ENCODE measurements at regions not wholly inside any gene's neighbourhood (a gene's known extent, or its start where the extent isn't known, plus 50 kb on each side); places are given as distances from the start of the nearest gene placed in this dataset.

DNA sequence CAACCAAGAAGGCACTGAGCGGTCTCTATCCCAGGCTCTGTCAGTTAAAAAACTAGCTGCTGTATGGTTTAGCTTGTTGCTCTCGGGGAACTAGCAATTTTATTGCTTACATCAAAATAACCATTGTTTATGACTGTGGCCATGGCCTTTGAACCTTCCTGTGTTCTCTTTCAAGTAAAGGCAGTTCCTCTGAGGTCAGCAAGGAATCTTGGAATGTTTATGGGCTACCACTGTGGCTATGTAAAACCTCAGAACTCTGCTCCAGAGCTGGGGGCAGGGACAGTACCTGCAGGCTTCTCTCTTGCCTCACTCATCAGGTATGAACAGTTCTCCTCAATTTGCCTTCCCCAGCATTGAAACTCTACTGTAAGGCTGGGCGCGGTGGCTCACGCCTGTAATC, 416.0 kb upstream of the NETO1 start:
- H3F3A ChIP-seq (replicated peaks; ENCODE audit: low read depth): no peaks in the 10 kb centered on the region
- no peaks in the 10 kb centered on the region; the same call in 2 of the 3 replicates for H3K36me3 Mint-ChIP-seq (ENCODE audit: low read depth)
- no peaks in the 10 kb centered on the region for H4K20me1 ChIP-seq (replicated peaks; ENCODE audit: insufficient read depth)
- DNase-seq (ENCODE audit: low spot score) (no peak), ATAC-seq (peak; percentile 44; the same call in 2 of the 3 replicates)
- H3K79me2 ChIP-seq (replicated peaks; ENCODE audit: insufficient read depth): no peaks in the 10 kb centered on the region
- TF ChIP-seq STAT1 (IDR thresholded peaks at IDR 0.05; ENCODE audit: unreplicated experiment) (no peak), POLR2AphosphoS5 (IDR thresholded peaks at IDR 0.05; ENCODE audit: low read depth) (no peak), CREB1 (CRISPR knock-in tag; IDR thresholded peaks at IDR 0.05; ENCODE audit: low read depth) (no peak), ZNF114 (CRISPR knock-in tag; IDR thresholded peaks at IDR 0.05) (no peak), JUNB (IDR thresholded peaks at IDR 0.05; ENCODE audit: unreplicated experiment) (no peak), ZNF331 (CRISPR knock-in tag; IDR thresholded peaks at IDR 0.05; ENCODE audit: low read depth) (no peak), EZH2 (IDR thresholded peaks at IDR 0.05; ENCODE audit: low read depth, unreplicated experiment) (no peak), EZH2phosphoT487 (IDR thresholded peaks at IDR 0.05; ENCODE audit: unreplicated experiment) (no peak), NANOG (IDR thresholded peaks at IDR 0.05; ENCODE audit: borderline replicate concordance) (no peak)
- TF ChIP-seq, protein P1, sequence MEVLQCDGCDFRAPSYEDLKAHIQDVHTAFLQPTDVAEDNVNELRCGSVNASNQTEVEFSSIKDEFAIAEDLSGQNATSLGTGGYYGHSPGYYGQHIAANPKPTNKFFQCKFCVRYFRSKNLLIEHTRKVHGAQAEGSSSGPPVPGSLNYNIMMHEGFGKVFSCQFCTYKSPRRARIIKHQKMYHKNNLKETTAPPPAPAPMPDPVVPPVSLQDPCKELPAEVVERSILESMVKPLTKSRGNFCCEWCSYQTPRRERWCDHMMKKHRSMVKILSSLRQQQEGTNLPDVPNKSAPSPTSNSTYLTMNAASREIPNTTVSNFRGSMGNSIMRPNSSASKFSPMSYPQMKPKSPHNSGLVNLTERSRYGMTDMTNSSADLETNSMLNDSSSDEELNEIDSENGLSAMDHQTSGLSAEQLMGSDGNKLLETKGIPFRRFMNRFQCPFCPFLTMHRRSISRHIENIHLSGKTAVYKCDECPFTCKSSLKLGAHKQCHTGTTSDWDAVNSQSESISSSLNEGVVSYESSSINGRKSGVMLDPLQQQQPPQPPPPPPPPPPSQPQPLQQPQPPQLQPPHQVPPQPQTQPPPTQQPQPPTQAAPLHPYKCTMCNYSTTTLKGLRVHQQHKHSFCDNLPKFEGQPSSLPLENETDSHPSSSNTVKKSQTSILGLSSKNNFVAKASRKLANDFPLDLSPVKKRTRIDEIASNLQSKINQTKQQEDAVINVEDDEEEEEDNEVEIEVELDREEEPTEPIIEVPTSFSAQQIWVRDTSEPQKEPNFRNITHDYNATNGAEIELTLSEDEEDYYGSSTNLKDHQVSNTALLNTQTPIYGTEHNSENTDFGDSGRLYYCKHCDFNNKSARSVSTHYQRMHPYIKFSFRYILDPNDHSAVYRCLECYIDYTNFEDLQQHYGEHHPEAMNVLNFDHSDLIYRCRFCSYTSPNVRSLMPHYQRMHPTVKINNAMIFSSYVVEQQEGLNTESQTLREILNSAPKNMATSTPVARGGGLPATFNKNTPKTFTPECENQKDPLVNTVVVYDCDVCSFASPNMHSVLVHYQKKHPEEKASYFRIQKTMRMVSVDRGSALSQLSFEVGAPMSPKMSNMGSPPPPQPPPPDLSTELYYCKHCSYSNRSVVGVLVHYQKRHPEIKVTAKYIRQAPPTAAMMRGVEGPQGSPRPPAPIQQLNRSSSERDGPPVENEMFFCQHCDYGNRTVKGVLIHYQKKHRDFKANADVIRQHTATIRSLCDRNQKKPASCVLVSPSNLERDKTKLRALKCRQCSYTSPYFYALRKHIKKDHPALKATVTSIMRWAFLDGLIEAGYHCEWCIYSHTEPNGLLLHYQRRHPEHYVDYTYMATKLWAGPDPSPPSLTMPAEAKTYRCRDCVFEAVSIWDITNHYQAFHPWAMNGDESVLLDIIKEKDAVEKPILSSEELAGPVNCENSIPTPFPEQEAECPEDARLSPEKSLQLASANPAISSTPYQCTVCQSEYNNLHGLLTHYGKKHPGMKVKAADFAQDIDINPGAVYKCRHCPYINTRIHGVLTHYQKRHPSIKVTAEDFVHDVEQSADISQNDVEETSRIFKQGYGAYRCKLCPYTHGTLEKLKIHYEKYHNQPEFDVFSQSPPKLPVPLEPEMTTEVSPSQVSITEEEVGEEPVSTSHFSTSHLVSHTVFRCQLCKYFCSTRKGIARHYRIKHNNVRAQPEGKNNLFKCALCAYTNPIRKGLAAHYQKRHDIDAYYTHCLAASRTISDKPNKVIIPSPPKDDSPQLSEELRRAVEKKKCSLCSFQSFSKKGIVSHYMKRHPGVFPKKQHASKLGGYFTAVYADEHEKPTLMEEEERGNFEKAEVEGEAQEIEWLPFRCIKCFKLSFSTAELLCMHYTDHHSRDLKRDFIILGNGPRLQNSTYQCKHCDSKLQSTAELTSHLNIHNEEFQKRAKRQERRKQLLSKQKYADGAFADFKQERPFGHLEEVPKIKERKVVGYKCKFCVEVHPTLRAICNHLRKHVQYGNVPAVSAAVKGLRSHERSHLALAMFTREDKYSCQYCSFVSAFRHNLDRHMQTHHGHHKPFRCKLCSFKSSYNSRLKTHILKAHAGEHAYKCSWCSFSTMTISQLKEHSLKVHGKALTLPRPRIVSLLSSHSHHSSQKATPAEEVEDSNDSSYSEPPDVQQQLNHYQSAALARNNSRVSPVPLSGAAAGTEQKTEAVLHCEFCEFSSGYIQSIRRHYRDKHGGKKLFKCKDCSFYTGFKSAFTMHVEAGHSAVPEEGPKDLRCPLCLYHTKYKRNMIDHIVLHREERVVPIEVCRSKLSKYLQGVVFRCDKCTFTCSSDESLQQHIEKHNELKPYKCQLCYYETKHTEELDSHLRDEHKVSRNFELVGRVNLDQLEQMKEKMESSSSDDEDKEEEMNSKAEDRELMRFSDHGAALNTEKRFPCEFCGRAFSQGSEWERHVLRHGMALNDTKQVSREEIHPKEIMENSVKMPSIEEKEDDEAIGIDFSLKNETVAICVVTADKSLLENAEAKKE (CRISPR knock-in tag; IDR thresholded peaks at IDR 0.05): no peak
- TF ChIP-seq, protein P2, sequence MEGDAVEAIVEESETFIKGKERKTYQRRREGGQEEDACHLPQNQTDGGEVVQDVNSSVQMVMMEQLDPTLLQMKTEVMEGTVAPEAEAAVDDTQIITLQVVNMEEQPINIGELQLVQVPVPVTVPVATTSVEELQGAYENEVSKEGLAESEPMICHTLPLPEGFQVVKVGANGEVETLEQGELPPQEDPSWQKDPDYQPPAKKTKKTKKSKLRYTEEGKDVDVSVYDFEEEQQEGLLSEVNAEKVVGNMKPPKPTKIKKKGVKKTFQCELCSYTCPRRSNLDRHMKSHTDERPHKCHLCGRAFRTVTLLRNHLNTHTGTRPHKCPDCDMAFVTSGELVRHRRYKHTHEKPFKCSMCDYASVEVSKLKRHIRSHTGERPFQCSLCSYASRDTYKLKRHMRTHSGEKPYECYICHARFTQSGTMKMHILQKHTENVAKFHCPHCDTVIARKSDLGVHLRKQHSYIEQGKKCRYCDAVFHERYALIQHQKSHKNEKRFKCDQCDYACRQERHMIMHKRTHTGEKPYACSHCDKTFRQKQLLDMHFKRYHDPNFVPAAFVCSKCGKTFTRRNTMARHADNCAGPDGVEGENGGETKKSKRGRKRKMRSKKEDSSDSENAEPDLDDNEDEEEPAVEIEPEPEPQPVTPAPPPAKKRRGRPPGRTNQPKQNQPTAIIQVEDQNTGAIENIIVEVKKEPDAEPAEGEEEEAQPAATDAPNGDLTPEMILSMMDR (conservative IDR thresholded peaks at IDR 0.05; ENCODE audit: low read depth in 2 of 2): no peak
- TF ChIP-seq, protein P3, sequence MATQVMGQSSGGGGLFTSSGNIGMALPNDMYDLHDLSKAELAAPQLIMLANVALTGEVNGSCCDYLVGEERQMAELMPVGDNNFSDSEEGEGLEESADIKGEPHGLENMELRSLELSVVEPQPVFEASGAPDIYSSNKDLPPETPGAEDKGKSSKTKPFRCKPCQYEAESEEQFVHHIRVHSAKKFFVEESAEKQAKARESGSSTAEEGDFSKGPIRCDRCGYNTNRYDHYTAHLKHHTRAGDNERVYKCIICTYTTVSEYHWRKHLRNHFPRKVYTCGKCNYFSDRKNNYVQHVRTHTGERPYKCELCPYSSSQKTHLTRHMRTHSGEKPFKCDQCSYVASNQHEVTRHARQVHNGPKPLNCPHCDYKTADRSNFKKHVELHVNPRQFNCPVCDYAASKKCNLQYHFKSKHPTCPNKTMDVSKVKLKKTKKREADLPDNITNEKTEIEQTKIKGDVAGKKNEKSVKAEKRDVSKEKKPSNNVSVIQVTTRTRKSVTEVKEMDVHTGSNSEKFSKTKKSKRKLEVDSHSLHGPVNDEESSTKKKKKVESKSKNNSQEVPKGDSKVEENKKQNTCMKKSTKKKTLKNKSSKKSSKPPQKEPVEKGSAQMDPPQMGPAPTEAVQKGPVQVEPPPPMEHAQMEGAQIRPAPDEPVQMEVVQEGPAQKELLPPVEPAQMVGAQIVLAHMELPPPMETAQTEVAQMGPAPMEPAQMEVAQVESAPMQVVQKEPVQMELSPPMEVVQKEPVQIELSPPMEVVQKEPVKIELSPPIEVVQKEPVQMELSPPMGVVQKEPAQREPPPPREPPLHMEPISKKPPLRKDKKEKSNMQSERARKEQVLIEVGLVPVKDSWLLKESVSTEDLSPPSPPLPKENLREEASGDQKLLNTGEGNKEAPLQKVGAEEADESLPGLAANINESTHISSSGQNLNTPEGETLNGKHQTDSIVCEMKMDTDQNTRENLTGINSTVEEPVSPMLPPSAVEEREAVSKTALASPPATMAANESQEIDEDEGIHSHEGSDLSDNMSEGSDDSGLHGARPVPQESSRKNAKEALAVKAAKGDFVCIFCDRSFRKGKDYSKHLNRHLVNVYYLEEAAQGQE (IDR thresholded peaks at IDR 0.05; ENCODE audit: unreplicated experiment): no peak
- TF ChIP-seq, protein P4, sequence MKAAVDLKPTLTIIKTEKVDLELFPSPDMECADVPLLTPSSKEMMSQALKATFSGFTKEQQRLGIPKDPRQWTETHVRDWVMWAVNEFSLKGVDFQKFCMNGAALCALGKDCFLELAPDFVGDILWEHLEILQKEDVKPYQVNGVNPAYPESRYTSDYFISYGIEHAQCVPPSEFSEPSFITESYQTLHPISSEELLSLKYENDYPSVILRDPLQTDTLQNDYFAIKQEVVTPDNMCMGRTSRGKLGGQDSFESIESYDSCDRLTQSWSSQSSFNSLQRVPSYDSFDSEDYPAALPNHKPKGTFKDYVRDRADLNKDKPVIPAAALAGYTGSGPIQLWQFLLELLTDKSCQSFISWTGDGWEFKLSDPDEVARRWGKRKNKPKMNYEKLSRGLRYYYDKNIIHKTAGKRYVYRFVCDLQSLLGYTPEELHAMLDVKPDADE (IDR thresholded peaks at IDR 0.05): no peak
- no peak overlapping the region for H3K27ac Mint-ChIP-seq
- H3K4me3 Mint-ChIP-seq: no peak overlapping the region
- H3K4me1 Mint-ChIP-seq: peaks cover 4% of the 10 kb centered on the region; the same call in 2 of the 3 replicates
- H3K27me3 Mint-ChIP-seq (ENCODE audit: insufficient read depth, low read depth, poor library complexity): peaks cover 2% of the 10 kb centered on the region
- no peaks in the 10 kb centered on the region for H3K4me1 ChIP-seq (ENCODE audit: insufficient read depth)
- no peaks in the 10 kb centered on the region for H3K36me3 ChIP-seq (ENCODE audit: insufficient read depth)
- H3K27me3 ChIP-seq (ENCODE audit: insufficient read depth): no peaks in the 10 kb centered on the region
- H3K9me2 ChIP-seq (ENCODE audit: insufficient read depth): peaks cover 10% of the 10 kb centered on the region; the same call in 1 of the 2 replicates
- H2AFZ ChIP-seq: no peak overlapping the region
- H3K9me3 Mint-ChIP-seq: no peaks in the 10 kb centered on the region
- H3K27ac ChIP-seq (ENCODE audit: low read depth): no peak overlapping the region
- H3K4me3 ChIP-seq: no peak overlapping the region
- no peak overlapping the region for H3K4me2 ChIP-seq

All from GM23338 (cell line).